HFF-Myc (cell line): ENCODE measurements at regions not wholly inside any gene's neighbourhood (a gene's known extent, or its start where the extent isn't known, plus 50 kb on each side); places are given as distances from the start of the nearest gene placed in this dataset.

Experiments
- DNase-seq: peaks from one replicate; pipeline ENCODE4 v3.0.0-alpha.2; 2011; ENCODE audit warnings: low read depth; ENCODE audit errors: extremely low read depth
- H3K4me3 ChIP-seq: replicated peaks from 2 replicates; pipeline ENCODE4 v1.5.1; 2011; ENCODE audit warnings: low read depth, mild to moderate bottlenecking, control low read depth, low read length
- CTCF ChIP-seq: IDR thresholded peaks from 2 replicates; pipeline ENCODE4 v1.5.1; 2012; ENCODE audit warnings: mild to moderate bottlenecking, low read depth, low read length, control low read depth; ENCODE audit errors: missing control alignments

- DNase-seq: no peak
- no peak overlapping the region for H3K4me3 ChIP-seq
- no peak for TF ChIP-seq CTCF
Observed at GRCh38 chr21:34219334-34220060, 144.3 kb upstream of the KCNE2 start.

GRCh38 chr21:34220556-34221195, 143.1 kb upstream of the KCNE2 start:
- TF ChIP-seq CTCF: no peak
- no peak for DNase-seq
- no peak overlapping the region for H3K4me3 ChIP-seq

GRCh38 chr21:34221331-34222030, 142.3 kb upstream of the KCNE2 start:
- no peak for DNase-seq
- TF ChIP-seq CTCF: no peak
- H3K4me3 ChIP-seq: no peak overlapping the region

GRCh38 chr21:34222031-34222335, 141.8 kb upstream of the KCNE2 start:
- no peak overlapping the region for H3K4me3 ChIP-seq
- no peak for DNase-seq
- TF ChIP-seq CTCF: no peak

GRCh38 chr21:34223376-34223775, 140.4 kb upstream of the KCNE2 start:
- no peak for DNase-seq

GRCh38 chr21:34227386-34227852, 136.4 kb upstream of the KCNE2 start:
- DNase-seq: peak; percentile 14
- no peak for TF ChIP-seq CTCF
- H3K4me3 ChIP-seq: no peak overlapping the region

More at GRCh38 chr21:34223376-34223775, 140.4 kb upstream of the KCNE2 start:
- TF ChIP-seq CTCF: no peak
- H3K4me3 ChIP-seq: no peak overlapping the region
